Middle frontal gyrus (tissue), 1 donor: ENCODE measurements at regions not wholly inside any gene's neighbourhood (a gene's known extent, or its start where the extent isn't known, plus 50 kb on each side); places are given as distances from the start of the nearest gene placed in this dataset.
"Not testable (repeated sequence)": the region's sequence is repeated elsewhere in the genome, so short reads cannot be mapped to it uniquely, and the experiment has no call there.

ENCODE experiments used
- DNase-seq: peaks from one replicate; pipeline ENCODE4 v3.0.0-alpha.2; 2015; ENCODE audit warnings: low spot score; ENCODE audit errors: extremely low spot score

DNA sequence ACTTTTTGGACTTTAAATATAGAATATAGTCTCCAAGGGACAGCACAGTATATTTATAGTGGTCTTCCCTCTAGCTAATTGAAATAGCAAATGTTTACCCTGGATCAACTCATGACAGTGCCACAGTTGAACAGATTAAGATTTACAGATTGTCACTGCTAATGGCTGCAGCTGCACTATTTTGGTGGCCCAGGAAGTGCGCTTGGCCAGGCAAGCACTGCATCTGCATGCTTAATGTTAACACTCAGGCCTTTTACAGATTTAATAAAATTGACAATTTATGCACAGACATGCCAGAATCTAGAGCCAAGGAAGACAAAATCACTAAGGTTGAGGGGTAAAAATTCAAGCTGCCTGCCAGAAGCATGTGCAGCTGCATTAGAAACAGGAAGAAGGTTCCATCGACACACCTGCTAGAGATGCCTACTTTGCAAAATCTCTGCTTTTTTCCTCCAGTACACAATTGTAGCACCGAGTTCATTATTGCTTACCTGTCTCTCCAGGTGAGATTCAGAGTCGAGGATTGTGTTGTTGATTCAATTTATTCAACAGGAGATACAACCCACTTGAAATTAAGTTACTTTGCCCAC is 1042.3 kb upstream of the NRXN1 start:
- DNase-seq: no peak

DNA sequence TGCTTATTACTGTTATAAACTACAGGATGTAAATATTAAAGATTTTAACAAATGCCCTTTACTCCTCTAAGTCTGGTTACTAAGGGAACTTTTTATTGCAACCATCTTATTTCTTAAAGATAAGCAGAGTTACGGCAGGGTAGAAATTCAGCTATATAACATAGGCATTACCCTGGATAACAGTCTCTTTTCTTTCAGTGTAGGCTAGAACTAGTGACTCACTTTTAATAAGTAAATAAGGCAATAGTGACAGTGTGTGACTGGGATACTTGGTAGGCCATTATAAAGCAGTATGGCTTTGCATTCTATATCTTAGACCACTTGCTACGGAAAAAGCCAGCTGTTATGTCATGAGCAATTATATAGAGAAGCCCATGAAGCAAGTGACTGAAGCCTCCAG is 1041.0 kb upstream of the NRXN1 start:
- DNase-seq: no peak

DNA sequence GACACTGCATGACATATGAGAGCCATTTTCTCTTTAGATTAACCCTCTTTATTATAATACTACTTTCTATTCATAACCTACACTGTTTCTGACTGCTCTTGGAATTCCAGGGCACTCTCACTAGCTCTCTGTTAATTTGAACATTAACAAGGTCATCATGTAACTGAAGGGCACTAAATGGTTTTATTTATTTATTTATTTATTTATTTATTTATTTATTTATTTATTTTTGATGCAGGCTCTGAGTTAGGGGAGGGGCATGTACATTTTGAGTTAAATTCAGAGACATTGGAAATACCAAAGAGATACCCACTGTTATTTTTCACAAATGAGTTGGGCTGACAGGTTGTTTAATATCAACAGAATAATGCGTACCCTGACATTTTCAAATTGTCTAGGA is 1038.7 kb upstream of the NRXN1 start:
- no peak for DNase-seq

DNA sequence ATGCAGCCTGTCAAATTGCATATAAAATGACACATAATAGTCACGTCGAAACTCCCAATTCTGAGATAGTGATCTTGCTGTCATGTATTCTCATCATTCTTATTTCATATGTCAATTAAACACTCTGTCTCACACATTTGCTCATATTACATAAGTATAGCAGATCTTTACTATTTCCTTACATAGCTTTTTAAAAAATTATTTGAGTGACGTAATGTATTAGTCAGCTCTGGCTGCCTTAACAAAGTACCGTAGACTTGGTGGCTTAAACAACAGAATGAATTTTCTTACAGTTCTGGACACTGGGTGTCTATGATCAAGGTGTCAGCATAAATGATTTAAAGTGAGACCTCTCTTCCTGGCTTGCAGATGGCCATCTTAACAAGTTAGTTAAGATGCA is 1032.3 kb upstream of the NRXN1 start:
- DNase-seq: no peak

DNA sequence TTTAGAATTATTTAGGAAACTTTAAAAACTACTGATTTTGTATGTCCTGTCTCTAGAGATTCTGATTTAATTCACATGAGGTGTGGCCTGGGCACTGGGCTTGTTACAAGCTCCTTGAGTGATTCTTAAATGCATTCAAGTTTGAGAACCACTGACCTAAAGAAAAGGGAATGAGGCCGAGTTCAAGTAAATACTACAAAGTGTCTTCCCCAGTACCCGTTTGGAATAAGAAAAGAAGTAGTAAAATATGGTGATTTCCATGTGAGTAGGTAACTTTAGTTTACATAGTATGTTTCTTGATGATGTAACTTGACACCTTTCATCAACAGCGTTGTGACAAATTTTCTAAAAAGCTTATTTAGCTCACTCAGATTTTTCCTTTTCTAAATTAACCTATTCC is 1022.9 kb upstream of the NRXN1 start:
- DNase-seq: no peak

DNA sequence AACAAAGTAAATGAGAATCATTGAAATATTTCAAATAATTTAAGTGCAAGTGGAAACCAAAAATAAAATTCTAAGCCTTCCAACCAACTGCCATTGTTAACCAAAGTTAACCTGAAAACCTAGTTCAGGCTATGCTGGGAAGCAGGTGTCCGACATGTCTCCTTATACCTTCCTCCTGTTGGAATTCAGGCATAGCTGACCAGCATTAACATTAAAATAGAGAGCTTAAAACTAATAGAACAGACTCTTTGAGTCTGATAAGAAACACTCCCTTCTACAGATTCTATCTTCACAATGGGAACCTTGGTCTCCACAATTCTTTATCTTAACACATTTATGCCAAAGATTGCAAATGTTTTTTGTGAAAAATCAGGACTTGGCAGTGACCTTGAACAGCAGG is 1004.9 kb upstream of the NRXN1 start:
- no peak for DNase-seq

DNA sequence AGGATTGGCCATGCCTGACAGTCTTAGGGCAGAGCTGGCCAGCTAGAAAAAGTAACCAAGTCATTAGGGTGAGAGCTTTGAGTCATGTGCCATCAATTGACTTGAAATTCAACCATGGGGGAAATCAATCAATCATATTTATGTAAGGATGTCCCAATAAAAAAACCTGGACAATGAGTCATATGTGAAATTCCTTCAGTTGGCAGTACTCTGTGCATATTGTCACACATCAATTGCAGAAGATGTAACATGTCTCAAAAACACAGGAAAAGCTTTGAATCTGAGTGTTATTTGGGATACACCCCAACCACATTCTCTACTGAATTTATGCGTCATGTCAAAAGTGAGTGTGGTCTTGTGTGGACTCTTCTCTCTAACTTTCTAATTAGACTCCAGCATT is 1004.1 kb upstream of the NRXN1 start:
- no peak for DNase-seq

DNA sequence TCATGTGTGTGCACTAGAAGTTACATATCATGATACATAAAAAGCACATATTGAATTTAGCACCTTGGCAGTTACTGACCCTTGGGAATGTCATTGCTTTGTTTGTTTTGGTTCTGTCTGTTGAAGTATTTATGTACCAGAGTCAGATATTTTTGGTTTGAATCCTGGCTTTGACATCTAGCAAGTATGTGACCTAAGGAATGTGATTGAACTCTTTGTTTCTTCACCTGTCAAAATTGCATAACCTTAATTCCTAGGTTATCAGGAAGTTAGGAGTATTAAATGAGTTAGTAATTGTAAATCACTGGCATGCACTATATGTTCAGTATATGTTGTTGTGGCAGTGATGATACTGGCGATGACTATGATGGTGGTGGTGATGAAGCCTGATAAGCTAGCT is 1003.5 kb upstream of the NRXN1 start:
- DNase-seq: no peak

DNA sequence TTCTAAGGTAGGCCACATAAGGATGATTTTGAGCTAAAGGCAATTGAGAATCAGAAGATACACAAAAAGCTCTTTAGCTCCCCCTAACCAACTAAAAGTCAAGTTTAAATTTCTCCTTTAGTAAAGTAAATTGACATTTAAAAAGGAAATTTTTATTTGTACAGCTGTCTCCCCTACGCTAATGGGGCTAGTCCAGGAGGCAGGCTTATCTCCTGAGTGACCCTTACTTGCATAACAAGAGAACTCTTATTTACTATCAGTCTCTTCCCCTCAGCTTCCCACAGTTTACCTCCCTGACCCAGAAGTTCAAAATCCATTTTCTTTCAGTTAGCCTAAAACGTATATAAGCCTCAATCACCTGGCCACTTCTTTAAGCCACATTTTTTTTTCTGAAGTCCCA is 1002.8 kb upstream of the NRXN1 start:
- no peak for DNase-seq

DNA sequence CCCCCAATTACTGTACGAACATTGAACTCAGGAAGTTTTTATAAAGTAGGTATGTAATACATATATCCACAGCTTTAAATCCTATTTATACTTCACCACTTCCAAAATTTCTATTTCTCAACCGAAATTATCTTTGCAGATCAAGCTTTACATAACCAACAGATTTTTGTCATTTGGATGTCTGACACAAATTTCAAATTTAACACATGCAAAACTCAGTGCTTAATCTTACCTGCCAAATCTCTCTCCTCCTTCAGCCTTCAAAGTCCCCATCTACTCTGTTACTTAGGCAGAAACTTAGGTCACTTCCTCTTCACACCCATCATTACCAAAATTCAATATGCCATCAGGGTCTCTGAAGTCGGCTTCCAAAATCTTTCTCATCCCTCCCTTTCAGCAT is 990.1 kb upstream of the NRXN1 start:
- no peak for DNase-seq

DNA sequence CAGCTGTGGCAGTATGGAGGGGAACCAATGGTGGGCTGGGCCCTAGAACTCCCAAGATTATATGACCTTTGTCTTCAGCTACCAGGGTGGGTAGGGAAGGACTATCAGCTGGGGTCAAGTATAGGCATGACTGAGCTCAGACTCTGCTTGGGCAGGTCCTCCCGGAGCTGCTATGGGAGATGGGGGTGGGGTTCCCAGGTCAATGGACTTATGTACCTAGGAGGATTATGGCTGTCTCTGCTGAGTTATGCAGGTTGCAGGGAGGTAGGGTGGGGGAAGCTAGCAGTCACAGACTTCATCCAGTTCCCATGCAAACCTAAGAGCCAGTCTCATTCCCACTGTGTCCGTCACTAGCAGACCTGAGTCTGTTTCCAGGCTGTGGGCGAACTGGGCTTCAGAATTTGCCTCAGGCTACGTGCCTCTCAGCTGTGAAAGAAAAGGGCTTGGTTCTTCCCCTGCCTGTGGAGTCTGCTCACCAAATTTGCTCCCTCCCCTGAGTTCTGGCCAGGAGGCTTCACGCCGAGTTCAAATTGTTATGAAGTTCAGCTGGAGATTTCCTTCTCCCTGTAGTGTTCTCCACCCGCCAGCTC is 985.8 kb upstream of the NRXN1 start:
- DNase-seq: no peak

DNA sequence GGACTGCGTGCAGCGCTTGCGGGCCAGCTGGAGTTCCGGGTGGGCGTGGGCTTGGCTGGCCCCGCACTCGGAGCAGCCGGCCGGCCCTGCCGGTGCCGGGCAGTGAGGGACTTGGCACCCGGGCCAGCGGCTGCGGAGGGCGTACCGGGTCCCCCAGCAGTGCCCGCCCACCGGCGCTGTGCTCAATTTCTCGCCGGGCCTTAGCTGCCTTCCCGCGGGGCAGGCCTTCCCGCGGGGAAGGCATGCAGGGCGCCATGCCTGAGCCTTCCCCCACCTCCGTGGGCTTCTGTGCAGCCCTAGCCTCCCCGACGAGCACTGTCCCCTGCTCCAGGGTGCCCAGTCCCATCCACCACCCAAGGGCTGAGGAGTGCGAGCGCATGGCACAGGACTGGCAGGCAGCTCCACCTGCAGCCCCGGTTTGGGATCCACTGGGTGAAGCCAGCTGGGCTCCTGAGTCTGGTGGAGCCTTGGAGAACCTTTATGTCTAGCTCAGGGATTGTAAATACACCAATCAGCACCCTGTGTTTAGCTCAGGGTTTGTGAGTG is 975.0 kb upstream of the NRXN1 start:
- not testable (repeated sequence) for DNase-seq

DNA sequence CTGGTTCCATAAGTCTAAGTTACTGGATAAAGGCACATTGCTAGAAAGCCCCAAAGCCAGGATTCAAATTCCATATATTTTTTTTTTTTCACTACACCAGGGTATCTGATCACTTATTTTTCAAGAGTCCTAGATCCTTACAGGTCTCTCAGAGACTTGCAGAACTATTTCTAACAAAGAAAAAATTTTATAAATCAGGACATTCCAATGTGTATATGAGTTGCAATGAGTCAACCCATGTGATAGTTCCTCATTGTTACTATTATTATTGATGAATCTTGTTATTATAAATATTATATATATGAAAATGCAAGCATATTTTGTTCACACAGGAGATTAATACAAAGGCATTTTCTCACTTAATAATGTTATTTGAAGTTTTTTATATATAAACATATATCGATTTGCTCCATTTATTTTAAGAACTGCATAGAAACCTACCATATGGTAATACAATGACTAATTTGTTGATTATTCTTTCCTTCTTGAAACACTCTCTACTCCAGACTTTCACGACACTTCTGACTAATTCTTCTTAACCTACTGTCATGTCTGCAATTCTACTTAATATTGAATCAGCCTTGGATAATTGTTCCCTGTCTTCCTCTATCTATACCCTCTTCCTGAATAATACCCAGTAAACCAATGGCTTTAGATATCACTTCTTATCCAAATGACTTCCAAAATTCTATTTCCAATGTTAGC is 968.4 kb upstream of the NRXN1 start:
- DNase-seq: no peak

DNA sequence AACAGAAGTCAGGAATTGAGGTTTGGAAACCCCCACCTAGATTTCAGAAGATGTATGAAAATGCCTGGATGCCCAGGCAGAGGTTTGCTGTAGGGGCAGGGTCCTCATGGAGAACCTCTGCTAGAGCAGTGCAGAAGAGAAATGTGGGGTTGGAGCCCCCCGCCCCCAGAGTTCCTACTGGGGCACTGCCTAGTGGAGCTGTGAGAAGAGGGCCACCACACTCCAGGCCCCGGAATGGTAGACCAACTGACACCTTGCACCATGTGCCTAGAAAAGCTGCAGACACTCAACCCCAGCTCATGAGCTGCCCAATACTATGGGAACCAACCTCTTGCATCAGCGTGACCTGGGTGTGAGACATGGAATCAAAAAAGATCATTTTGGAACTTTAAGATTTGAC is 967.0 kb upstream of the NRXN1 start:
- DNase-seq: no peak

DNA sequence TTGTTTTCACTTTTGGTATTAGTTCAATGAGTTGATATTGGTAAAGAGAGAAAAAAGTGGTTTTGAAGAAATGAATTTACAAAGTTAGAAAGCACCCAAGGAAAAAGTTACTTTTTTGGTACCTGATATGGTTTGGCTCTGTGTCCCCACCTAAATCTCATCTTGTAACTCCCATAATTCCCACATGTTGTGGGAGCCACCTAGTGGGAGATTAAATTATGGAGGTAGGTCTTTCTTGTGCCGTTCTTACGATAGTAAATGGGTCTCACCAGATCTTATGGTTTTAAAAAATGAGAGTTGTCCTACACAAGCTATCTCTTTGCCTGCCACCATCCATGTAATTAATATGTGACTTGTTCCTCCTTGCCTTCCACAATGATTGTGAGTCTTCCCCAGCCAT is 965.6 kb upstream of the NRXN1 start:
- no peak for DNase-seq

DNA sequence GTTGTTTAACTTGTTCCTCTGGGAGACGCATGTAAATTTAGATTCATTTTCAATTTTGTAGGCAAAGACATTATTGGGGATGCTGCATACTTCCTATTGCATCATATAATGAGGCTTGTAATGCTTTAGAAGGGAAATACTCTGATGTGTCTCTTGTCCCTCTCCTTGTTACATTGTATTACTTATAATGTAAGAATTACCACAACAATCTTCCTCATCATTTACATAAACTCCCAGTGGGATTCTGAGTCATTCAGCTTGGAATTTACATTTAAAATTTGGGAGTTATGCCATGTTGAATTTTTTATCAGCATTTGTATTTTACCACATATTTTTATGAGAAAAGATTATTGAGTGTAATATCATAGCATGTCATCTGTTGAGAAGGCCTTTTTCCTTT is 963.4 kb upstream of the NRXN1 start:
- no peak for DNase-seq

DNA sequence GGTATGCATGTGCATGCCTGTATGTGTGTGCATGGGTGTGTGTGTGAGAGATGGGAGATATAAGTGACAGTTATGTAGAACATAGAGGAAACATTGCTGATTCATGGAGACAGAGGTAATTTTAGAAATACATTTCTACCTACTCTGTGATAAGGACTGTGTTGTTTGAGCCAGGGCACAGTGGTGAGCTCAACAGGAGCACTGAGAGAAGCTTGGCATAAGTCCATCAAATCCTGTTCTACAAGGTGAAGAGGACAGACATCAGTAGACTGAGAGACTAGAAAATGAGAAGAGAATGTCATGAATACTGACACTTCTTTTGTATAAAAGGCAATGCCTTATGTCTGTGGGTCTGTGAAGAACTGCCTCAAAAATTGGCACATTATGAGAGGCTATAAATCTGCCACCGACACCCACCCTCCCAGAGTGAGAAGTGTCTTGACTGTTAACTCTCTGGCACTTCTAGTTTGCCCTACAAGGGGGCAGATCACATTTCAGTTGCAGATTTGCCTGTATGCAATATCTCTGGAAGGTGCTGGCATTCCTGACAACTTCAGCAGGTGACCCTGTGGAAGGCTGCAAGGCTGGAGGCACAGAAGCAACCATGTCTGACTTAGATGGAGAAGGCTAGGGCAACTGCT is 962.3 kb upstream of the NRXN1 start:
- DNase-seq: no peak

DNA sequence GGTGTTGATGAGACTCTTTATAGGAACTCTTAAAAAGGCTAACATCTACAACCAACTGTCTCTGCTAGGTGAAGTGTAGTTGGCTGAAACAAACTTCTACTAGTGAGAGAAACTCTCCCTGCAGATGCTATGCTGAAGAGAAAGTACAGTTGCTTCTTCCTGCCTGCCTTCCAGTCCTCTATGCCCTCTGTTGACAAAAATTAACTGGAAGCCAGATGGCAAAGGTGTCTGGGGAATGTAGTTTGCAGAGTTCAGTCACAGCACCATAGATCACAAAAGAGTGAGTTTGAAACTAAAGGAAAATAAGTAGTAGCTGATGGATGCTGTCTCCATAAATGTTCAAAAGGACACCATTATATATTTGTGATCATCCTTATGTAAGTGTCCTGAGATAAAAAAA is 958.8 kb upstream of the NRXN1 start:
- no peak for DNase-seq

DNA sequence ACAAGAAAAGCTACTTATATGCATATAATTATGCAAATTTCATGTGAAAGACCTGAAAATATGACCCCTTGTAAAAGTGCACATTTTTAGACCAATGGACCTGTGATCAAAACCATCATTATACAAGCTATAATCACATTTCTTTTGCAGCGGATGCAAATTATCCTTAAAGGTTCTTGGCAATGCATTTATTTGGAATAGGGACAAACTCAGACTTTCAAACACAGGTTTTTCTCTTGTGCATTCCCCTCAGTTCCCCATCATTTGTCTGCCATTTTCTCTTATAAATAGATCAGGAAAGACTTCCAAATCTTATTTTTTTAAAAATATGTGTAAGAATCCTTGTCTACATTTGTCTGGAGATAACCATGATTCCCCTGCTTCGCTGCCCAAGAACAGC is 954.2 kb upstream of the NRXN1 start:
- no peak for DNase-seq

DNA sequence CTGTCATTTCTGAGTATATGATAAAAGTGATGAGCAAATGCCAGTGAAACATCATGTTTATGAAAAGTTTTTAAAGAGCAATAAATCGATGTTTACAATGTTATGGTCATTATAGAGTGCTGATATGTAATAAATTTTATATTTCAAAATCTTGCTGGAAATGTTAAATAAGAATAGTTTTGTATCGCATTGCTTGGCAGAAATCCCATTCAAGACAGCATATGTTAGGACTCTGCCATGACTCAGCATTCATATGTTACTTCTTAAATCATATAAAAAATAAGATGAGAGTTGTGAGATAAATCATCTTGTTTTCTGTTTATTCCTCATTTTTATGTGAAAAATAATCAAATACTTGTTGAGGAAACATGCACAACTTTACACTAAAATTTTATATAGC is 949.9 kb upstream of the NRXN1 start:
- no peak for DNase-seq

DNA sequence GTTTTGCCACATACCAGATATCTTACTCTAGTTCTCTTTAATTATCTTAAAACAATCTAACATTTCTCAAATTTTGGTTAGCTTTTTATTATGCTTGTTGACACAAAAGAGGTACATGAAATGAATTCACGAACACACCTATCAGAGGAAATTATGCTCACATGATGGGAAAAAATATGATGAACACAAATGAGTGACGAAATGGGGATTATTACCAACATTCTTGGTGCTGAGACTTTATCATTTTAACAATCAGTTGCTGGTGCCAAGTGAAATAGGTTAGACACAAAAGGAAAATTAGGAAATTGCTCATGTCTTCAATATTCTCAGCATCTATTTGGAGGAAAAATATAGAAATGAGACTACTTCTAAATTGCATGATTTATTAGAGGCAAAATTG is 944.7 kb upstream of the NRXN1 start:
- no peak for DNase-seq

DNA sequence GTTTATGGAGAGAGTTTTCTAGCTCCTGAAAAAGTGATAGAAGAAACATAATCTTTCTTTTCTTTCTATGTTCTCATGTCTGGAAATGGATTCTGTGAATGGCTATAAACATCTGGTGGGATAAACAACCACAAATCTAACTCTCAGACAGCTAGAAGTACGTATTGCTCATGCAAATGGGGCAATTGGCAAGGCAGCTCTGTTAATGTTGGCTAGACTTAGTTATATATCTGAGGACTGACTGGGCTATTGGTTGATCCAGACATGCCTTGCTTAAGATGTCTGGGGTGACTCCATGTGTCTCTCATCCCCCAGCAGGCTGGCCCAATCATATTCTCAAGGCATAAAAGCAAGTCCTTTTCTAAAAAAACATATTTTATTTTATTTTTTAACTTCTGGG is 939.2 kb upstream of the NRXN1 start:
- DNase-seq: no peak
